K562 (cell line): ENCODE measurements at regions not wholly inside any gene's neighbourhood (a gene's known extent, or its start where the extent isn't known, plus 50 kb on each side); places are given as distances from the start of the nearest gene placed in this dataset.

Experiments used
- BCLAF1 ChIP-seq, 2 experiments: fragments of 450-650 bp in 1 of 2; IDR thresholded peaks; 2 replicates each; pipeline ENCODE4 v1.6.1; 2011 to 2017; ENCODE audit warnings: low read depth in 2 of 2, antibody characterized with exemption in 1 of 2, borderline replicate concordance in 1 of 2, low read length in 1 of 2, mild to moderate bottlenecking in 1 of 2, mixed read lengths in 1 of 2; ENCODE audit not compliant: control insufficient read depth in 1 of 2
- EGR1 ChIP-seq: fragments of 450-650 bp; conservative IDR thresholded peaks from 2 replicates; pipeline ENCODE4 v1.6.1; 2017; ENCODE audit warnings: mild to moderate bottlenecking
- ETV6 ChIP-seq, 3 experiments: fragments of 150-350 bp in 1 of 3; sonication (generic) in 1 of 3; formaldehyde crosslinking in 1 of 3; IDR thresholded peaks; 2 replicates each; pipeline versions ENCODE4 v1.6.1 to v1.8.0; 2014 to 2022; ENCODE audit warnings: borderline replicate concordance in 2 of 3, low read depth in 2 of 3, antibody characterized with exemption in 1 of 3, low read length in 1 of 3, mild to moderate bottlenecking in 1 of 3, missing genetic modification reagents in 1 of 3
- MGA ChIP-seq: fragments of 450-650 bp; IDR thresholded peaks from 2 replicates; pipeline ENCODE4 v1.6.1; 2016; ENCODE audit warnings: mild to moderate bottlenecking, moderate library complexity
- POU5F1 ChIP-seq: fragments of 150-350 bp; IDR thresholded peaks from 2 replicates; pipeline ENCODE4 v1.6.1; 2014; ENCODE audit warnings: borderline replicate concordance, low read length, low read depth, mild to moderate bottlenecking; ENCODE audit not compliant: partially characterized antibody
- PREB ChIP-seq: sonication (generic); formaldehyde crosslinking; IDR thresholded peaks from 2 replicates; pipeline ENCODE4 v1.8.1; 2023; ENCODE audit warnings: mild to moderate bottlenecking, missing genetic modification reagents
- SMARCE1 ChIP-seq: fragments of 450-650 bp; IDR thresholded peaks from 2 replicates; pipeline ENCODE4 v1.7.1; 2016; ENCODE audit warnings: mild to moderate bottlenecking
- SRF ChIP-seq, 2 experiments: fragments of 250-450, 450-650 bp in 1 of 2; sonication (Bioruptor Pico) in 1 of 2; sonication (generic) in 1 of 2; formaldehyde crosslinking; IDR thresholded peaks; 2 replicates each; pipeline versions ENCODE4 v1.5.0 to v1.5.1; 2020 to 2022; ENCODE audit warnings: mild to moderate bottlenecking in 1 of 2, missing genetic modification reagents in 1 of 2
- YY1 ChIP-seq, 3 experiments: IDR thresholded peaks; 2 replicates each; pipeline ENCODE4 v1.6.1; 2011; ENCODE audit warnings: low read length in 2 of 3, mild to moderate bottlenecking in 2 of 3, moderate library complexity in 2 of 3, borderline replicate concordance in 1 of 3, control low read depth in 1 of 3, low read depth in 1 of 3; ENCODE audit not compliant: insufficient read depth in 3 of 3, insufficient replicate concordance in 2 of 3, control insufficient read depth in 1 of 3, insufficient read length in 1 of 3; ENCODE audit errors: extremely low read depth in 1 of 3
- ZNF3 ChIP-seq: fragments of 250-450 bp; sonication (Bioruptor Pico); IDR thresholded peaks from 2 replicates; pipeline ENCODE4 v1.5.0; 2021; ENCODE audit warnings: mild to moderate bottlenecking, moderate library complexity
- TF ChIP-seq, protein P1 (sequence below), 3 experiments: IDR thresholded peaks in 2 of 3; conservative IDR thresholded peaks in 1 of 3; 2 replicates each; pipeline ENCODE4 v1.5.1; 2011 to 2012; ENCODE audit warnings: low read length in 3 of 3, mild to moderate bottlenecking in 3 of 3, control low read depth in 2 of 3, improper control_type of control experiment in 1 of 3, inconsistent platforms in 1 of 3, low read depth in 1 of 3, mixed read lengths in 1 of 3, moderate library complexity in 1 of 3; ENCODE audit not compliant: insufficient read depth in 2 of 3
- TF ChIP-seq, protein P2 (sequence below): sonication (generic); formaldehyde crosslinking; IDR thresholded peaks from 2 replicates; pipeline ENCODE4 v1.8.0; 2022; ENCODE audit warnings: mild to moderate bottlenecking, missing genetic modification reagents

- no peak for TF ChIP-seq ZNF3 (CRISPR knock-in tag)
- no peak for TF ChIP-seq MGA
- TF ChIP-seq SRF (CRISPR knock-in tag; IDR thresholded peaks at IDR 0.05): no peak
- no peak for TF ChIP-seq PREB (CRISPR knock-in tag)
- no peak for TF ChIP-seq POU5F1
- TF ChIP-seq, protein P1, sequence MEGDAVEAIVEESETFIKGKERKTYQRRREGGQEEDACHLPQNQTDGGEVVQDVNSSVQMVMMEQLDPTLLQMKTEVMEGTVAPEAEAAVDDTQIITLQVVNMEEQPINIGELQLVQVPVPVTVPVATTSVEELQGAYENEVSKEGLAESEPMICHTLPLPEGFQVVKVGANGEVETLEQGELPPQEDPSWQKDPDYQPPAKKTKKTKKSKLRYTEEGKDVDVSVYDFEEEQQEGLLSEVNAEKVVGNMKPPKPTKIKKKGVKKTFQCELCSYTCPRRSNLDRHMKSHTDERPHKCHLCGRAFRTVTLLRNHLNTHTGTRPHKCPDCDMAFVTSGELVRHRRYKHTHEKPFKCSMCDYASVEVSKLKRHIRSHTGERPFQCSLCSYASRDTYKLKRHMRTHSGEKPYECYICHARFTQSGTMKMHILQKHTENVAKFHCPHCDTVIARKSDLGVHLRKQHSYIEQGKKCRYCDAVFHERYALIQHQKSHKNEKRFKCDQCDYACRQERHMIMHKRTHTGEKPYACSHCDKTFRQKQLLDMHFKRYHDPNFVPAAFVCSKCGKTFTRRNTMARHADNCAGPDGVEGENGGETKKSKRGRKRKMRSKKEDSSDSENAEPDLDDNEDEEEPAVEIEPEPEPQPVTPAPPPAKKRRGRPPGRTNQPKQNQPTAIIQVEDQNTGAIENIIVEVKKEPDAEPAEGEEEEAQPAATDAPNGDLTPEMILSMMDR (IDR thresholded peaks at IDR 0.05 in 2 of 3, conservative IDR thresholded peaks at IDR 0.05 in 1 of 3; ENCODE audit: insufficient read depth in 2 of 3, low read depth in 1 of 3, low read length in 3 of 3): no peak
- no peak for TF ChIP-seq BCLAF1 (IDR thresholded peaks at IDR 0.05; ENCODE audit: borderline replicate concordance in 1 of 2, control insufficient read depth in 1 of 2, low read depth in 2 of 2, low read length in 1 of 2)
- TF ChIP-seq, protein P2, sequence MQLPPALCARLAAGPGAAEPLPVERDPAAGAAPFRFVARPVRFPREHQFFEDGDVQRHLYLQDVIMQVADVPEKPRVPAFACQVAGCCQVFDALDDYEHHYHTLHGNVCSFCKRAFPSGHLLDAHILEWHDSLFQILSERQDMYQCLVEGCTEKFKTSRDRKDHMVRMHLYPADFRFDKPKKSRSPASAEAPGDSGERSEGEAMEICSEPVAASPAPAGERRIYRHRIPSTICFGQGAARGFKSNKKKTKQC: no peak
- no peak for TF ChIP-seq EGR1
- no peak for TF ChIP-seq YY1 (IDR thresholded peaks at IDR 0.05; ENCODE audit: borderline replicate concordance in 1 of 3, control insufficient read depth in 1 of 3, extremely low read depth in 1 of 3, insufficient read depth in 3 of 3, insufficient read length in 1 of 3, insufficient replicate concordance in 2 of 3, low read depth in 1 of 3, low read length in 2 of 3)
- no peak for TF ChIP-seq ETV6 (IDR thresholded peaks at IDR 0.05; ENCODE audit: borderline replicate concordance in 1 of 2, low read depth in 2 of 2, low read length in 1 of 2)
- TF ChIP-seq ETV6 (CRISPR knock-in tag; IDR thresholded peaks at IDR 0.05; ENCODE audit: borderline replicate concordance): no peak
- TF ChIP-seq SMARCE1: no peak
Measured at GRCh38 chr4:34187056-34187455, 2057.3 kb downstream of the ARAP2 start.
